PC-3 (cell line): ENCODE measurements at regions not wholly inside any gene's neighbourhood (a gene's known extent, or its start where the extent isn't known, plus 50 kb on each side); places are given as distances from the start of the nearest gene placed in this dataset.

Experiments
- ATAC-seq: fragments of 200-7000 bp; cut with Tn5 transposase; 2 replicates; pipeline ENCODE4 v1.9.1; 2020; ENCODE audit warnings: mild to moderate bottlenecking, moderate library complexity
- BruUV-seq: library from RNA; stranded (reverse); fragments of 400-500 nt; replicated peaks from 2 replicates; lab custom pipeline; 2021; lab: Mats Ljungman, UMichigan
- CTCF ChIA-PET: fragments of 300-600 bp; sonication (Branson Sonifier 250); formaldehyde crosslinking; loops from one replicate; lab custom pipeline; 2022; ENCODE audit warnings: antibody characterized with exemption; lab: Charles Lee
- POLR2A ChIA-PET: fragments of 300-600 bp; sonication (Branson Sonifier 250); formaldehyde crosslinking; loops from one replicate; lab custom pipeline; 2022; ENCODE audit warnings: antibody characterized with exemption; ENCODE audit not compliant: unreplicated experiment; lab: Charles Lee
- DNase-seq: peaks from one replicate; pipeline ENCODE4 v3.0.0-alpha.2; 2015
- H2AFZ ChIP-seq: fragments of 300-600 bp; sonication (generic); 2 replicates; pipeline ENCODE4 v1.6.0; 2016; ENCODE audit warnings: antibody characterized with exemption, low read length
- H3F3A ChIP-seq: fragments of 300-600 bp; sonication (generic); one replicate; pipeline ENCODE4 v1.6.0; 2017; ENCODE audit warnings: antibody characterized with exemption, low read length, control low read depth, mild to moderate bottlenecking; ENCODE audit not compliant: unreplicated experiment
- H3K27ac ChIP-seq: fragments of 300-600 bp; sonication (generic); 2 replicates; pipeline ENCODE4 v1.5.1; 2016; ENCODE audit warnings: mild to moderate bottlenecking, low read length
- H3K27me3 ChIP-seq: fragments of 300-600 bp; sonication (generic); 2 replicates; pipeline ENCODE4 v1.6.1; 2016; ENCODE audit warnings: low read length, mixed read lengths
- H3K36me3 ChIP-seq: fragments of 300-600 bp; sonication (generic); 2 replicates; pipeline ENCODE4 v1.6.1; 2016; ENCODE audit warnings: low read depth, mixed run types, low read length, mixed read lengths
- H3K4me1 ChIP-seq: fragments of 300-600 bp; sonication (generic); 2 replicates; pipeline ENCODE4 v1.5.1; 2016; ENCODE audit warnings: low read length; ENCODE audit not compliant: insufficient read depth
- H3K4me2 ChIP-seq: fragments of 300-600 bp; sonication (generic); 2 replicates; pipeline ENCODE4 v1.6.0; 2016; ENCODE audit warnings: low read length
- H3K4me3 ChIP-seq: fragments of 300-600 bp; sonication (generic); 2 replicates; pipeline ENCODE4 v1.5.1; 2016; ENCODE audit warnings: mild to moderate bottlenecking, low read length, mixed read lengths
- H3K79me2 ChIP-seq: fragments of 300-600 bp; sonication (generic); 2 replicates; pipeline ENCODE4 v1.6.1; 2017; ENCODE audit warnings: low read length, mixed read lengths
- H3K9ac ChIP-seq: fragments of 300-600 bp; sonication (generic); 2 replicates; pipeline ENCODE4 v1.6.0; 2016; ENCODE audit warnings: mild to moderate bottlenecking, low read length
- H3K9me2 ChIP-seq: fragments of 300-600 bp; sonication (generic); replicated peaks from 2 replicates; pipeline ENCODE4 v1.6.1; 2016; ENCODE audit warnings: mixed run types, low read length, mixed read lengths
- H3K9me3 ChIP-seq: fragments of 300-600 bp; sonication (generic); 2 replicates; pipeline ENCODE4 v1.6.1; 2016; ENCODE audit warnings: low read length, mixed read lengths
- H4K20me1 ChIP-seq: fragments of 300-600 bp; sonication (generic); 2 replicates; pipeline ENCODE4 v1.6.1; 2016; ENCODE audit warnings: low read length, mixed read lengths
- EZH2 ChIP-seq: fragments of 300-600 bp; sonication (generic); IDR thresholded peaks from one replicate; pipeline ENCODE4 v1.6.1; 2017; ENCODE audit warnings: antibody characterized with exemption, mild to moderate bottlenecking, low read length; ENCODE audit not compliant: unreplicated experiment
- EZH2phosphoT487 ChIP-seq: fragments of 300-600 bp; sonication (generic); IDR thresholded peaks from 2 replicates; pipeline ENCODE4 v1.6.1; 2018; ENCODE audit warnings: mild to moderate bottlenecking, antibody characterized with exemption, low read length, borderline replicate concordance
- intact Hi-C: fragments of 100-400 bp; cut with micrococcal nuclease; formaldehyde crosslinking; loops from 2 replicates; pipeline ENCODE4 v1.9.0; 2023
- TF ChIP-seq, protein P1 (sequence below): fragments of 300-600 bp; sonication (generic); conservative IDR thresholded peaks from 2 replicates; pipeline ENCODE4 v1.5.1; 2017; ENCODE audit warnings: antibody characterized with exemption, low read depth, mild to moderate bottlenecking, low read length

DNA sequence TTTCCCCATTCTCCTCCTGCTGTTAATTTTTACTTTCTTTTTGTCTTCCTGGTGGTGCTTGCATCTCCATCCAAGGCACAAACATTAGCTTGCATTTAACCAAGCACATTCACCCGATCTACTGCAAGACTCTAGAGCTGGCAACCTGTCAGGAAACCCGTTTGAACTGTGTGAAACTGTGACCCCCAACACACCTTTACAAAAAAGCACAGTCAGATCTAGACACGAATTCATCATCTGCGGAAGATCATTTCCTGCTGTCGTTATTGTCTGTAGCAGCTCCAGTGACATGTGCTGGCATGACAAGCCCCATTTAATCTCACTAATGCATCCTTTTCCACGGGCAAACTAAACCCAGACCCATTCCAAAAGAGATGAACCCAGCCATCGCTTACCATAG lies 340.5 kb downstream of the VRK1 start:
- no TSS peak for BruUV-seq
- ChIA-PET CTCF (no interaction called here), POLR2A (no interaction called here)
- H3F3A ChIP-seq = no peaks in the 10 kb centered on the region
- no peak overlapping the region for H3K9ac ChIP-seq
- H3K4me2 ChIP-seq = no peak overlapping the region
- intact Hi-C loops = no loop called here
- H3K79me2 ChIP-seq = no peaks in the 10 kb centered on the region
- H4K20me1 ChIP-seq = no peaks in the 10 kb centered on the region
- no peaks in the 10 kb centered on the region for H3K36me3 ChIP-seq
- no peaks in the 10 kb centered on the region for H3K4me1 ChIP-seq
- no peak overlapping the region for H3K27ac ChIP-seq
- DNase-seq = no peak
- no peaks in the 10 kb centered on the region for H3K27me3 ChIP-seq
- no peak overlapping the region for H3K4me3 ChIP-seq
- H2AFZ ChIP-seq = no peak overlapping the region
- H3K9me3 ChIP-seq = no peaks in the 10 kb centered on the region
- no peak for ATAC-seq
- no peak for TF ChIP-seq EZH2phosphoT487
- no peak for TF ChIP-seq EZH2
- TF ChIP-seq, protein P1, sequence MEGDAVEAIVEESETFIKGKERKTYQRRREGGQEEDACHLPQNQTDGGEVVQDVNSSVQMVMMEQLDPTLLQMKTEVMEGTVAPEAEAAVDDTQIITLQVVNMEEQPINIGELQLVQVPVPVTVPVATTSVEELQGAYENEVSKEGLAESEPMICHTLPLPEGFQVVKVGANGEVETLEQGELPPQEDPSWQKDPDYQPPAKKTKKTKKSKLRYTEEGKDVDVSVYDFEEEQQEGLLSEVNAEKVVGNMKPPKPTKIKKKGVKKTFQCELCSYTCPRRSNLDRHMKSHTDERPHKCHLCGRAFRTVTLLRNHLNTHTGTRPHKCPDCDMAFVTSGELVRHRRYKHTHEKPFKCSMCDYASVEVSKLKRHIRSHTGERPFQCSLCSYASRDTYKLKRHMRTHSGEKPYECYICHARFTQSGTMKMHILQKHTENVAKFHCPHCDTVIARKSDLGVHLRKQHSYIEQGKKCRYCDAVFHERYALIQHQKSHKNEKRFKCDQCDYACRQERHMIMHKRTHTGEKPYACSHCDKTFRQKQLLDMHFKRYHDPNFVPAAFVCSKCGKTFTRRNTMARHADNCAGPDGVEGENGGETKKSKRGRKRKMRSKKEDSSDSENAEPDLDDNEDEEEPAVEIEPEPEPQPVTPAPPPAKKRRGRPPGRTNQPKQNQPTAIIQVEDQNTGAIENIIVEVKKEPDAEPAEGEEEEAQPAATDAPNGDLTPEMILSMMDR = no peak
- H3K9me2 ChIP-seq = no peaks in the 10 kb centered on the region

DNA sequence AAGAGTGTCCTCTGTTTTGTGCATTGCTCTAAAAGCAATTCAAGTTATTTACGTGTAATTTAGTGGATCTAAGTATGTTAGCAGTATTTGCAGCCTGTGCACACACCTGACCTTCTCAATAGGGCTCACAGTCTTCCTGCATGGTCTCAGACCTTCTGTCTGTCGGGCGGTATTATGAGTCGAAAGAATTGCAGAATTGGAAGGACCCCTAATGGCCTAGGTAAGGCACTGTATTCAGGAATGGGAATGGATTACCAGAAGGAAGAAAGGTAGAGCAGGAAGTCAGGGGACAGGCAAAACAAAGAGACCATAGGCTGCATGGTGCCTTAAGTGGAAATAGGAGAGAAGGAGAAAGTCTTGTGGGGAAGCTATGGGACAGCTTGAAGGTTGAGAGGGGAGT lies 341.6 kb downstream of the VRK1 start:
- no peak overlapping the region for H2AFZ ChIP-seq
- no peaks in the 10 kb centered on the region for H3K79me2 ChIP-seq
- H3K9ac ChIP-seq = no peak overlapping the region
- H3K4me2 ChIP-seq = no peak overlapping the region
- H3K4me3 ChIP-seq = no peak overlapping the region
- intact Hi-C loops = no loop called here
- no peaks in the 10 kb centered on the region for H3K27me3 ChIP-seq
- H3K9me3 ChIP-seq = no peaks in the 10 kb centered on the region
- no peaks in the 10 kb centered on the region for H3F3A ChIP-seq
- H4K20me1 ChIP-seq = no peaks in the 10 kb centered on the region
- BruUV-seq = no TSS peak
- CTCF ChIA-PET = no interaction called here
- H3K9me2 ChIP-seq = no peaks in the 10 kb centered on the region
- peak; percentile 35 for ATAC-seq
- POLR2A ChIA-PET = no interaction called here
- DNase-seq = peak; percentile 25
- no peak overlapping the region for H3K27ac ChIP-seq
- no peaks in the 10 kb centered on the region for H3K36me3 ChIP-seq
- H3K4me1 ChIP-seq = no peaks in the 10 kb centered on the region
- no peak for TF ChIP-seq EZH2phosphoT487
- TF ChIP-seq, protein P1 = peak; percentile 31; the same call in 1 of the 2 replicates

DNA sequence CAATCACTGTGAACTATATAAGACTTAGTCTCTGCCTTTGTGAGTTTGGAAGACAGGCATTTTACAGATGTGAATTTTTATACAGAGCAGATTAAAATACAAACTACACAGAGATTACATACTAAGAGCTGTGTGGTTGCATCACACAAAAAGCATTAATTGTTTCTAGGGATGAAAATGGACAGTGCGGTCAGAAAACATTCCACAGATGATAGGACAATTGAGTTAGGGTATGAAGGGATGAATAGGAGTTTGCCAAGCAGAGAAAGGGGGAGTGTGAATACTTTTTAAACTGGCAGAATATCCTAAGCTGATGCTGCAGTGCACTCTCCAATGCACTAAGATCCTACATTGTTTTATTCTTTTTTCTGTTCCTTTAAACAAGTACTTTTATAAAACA lies 345.8 kb downstream of the VRK1 start:
- no TSS peak for BruUV-seq
- intact Hi-C loops = no loop called here
- no peak for ATAC-seq

More for the DNA sequence above, 345.8 kb downstream of the VRK1 start:
- Histone ChIP-seq H4K20me1 (no peaks in the 10 kb centered on the region), H3K79me2 (no peaks in the 10 kb centered on the region), H3K9me3 (no peaks in the 10 kb centered on the region), H3K9ac (no peak overlapping the region), H2AFZ (no peak overlapping the region), H3K27ac (no peak overlapping the region), H3K36me3 (no peaks in the 10 kb centered on the region), H3K9me2 (no peaks in the 10 kb centered on the region), H3K4me2 (no peak overlapping the region), H3K27me3 (no peaks in the 10 kb centered on the region), H3F3A (no peaks in the 10 kb centered on the region), H3K4me3 (no peak overlapping the region), H3K4me1 (no peaks in the 10 kb centered on the region)
- ChIA-PET POLR2A (no interaction called here), CTCF (interaction anchor here (0.6 kb wide), 1 partner anchor 401 kb away, joined by 3 read pairs; no protein-coding TSS in a partner anchor)
- DNase-seq = no peak
- TF ChIP-seq EZH2 (no peak), EZH2phosphoT487 (no peak)
- TF ChIP-seq, protein P1 = no peak
